Suprapubic skin (tissue), 4 donors: ENCODE measurements at regions not wholly inside any gene's neighbourhood (a gene's known extent, or its start where the extent isn't known, plus 50 kb on each side); places are given as distances from the start of the nearest gene placed in this dataset.
"Not testable (repeated sequence)": the region's sequence is repeated elsewhere in the genome, so short reads cannot be mapped to it uniquely, and the experiment has no call there.

Experiments used
- DNase-seq, 2 donors: peaks; one replicate each; pipeline ENCODE4 v3.0.0-alpha.2; 2019; ENCODE audit warnings: low spot score in 2 of 2
- H3K27ac ChIP-seq: fragments of 200-600 bp; sonication (generic); one replicate; pipeline ENCODE4 v1.5.1; 2019
- H3K27me3 ChIP-seq: fragments of 200-600 bp; sonication (generic); one replicate; pipeline ENCODE4 v1.5.1; 2019
- H3K36me3 ChIP-seq: fragments of 200-600 bp; sonication (generic); one replicate; pipeline ENCODE4 v1.5.1; 2019
- H3K4me1 ChIP-seq: fragments of 200-600 bp; sonication (generic); one replicate; pipeline ENCODE4 v1.5.1; 2019
- H3K4me3 ChIP-seq: fragments of 200-600 bp; sonication (generic); one replicate; pipeline ENCODE4 v1.5.1; 2019; ENCODE audit warnings: mild to moderate bottlenecking
- H3K9me3 ChIP-seq: fragments of 200-600 bp; sonication (generic); one replicate; pipeline ENCODE4 v1.5.1; 2019
- CTCF ChIP-seq, 2 donors: fragments of 200-600 bp in 1 of 2; fragments of 450-650 bp in 1 of 2; sonication (generic) in 1 of 2; IDR thresholded peaks; one replicate each; pipeline ENCODE4 v1.5.1; 2016 to 2019; ENCODE audit warnings: antibody characterized with exemption in 2 of 2, mild to moderate bottlenecking in 1 of 2, moderate library complexity in 1 of 2
- EP300 ChIP-seq: sonication (generic); formaldehyde crosslinking; IDR thresholded peaks from one replicate; pipeline ENCODE4 v1.6.1; 2017; ENCODE audit warnings: antibody characterized with exemption
- POLR2A ChIP-seq, 2 donors: fragments of 450-650 bp; IDR thresholded peaks; one replicate each; pipeline ENCODE4 v1.6.1; 2017; ENCODE audit warnings: antibody characterized with exemption in 2 of 2, mild to moderate bottlenecking in 2 of 2, moderate library complexity in 2 of 2
- POLR2AphosphoS5 ChIP-seq, 3 donors: sonication (generic); formaldehyde crosslinking; IDR thresholded peaks; one replicate each; pipeline ENCODE4 v1.6.1; 2017; ENCODE audit warnings: antibody characterized with exemption in 3 of 3
- WGBS: methylation state at CpG from one replicate; pipeline ENCODE4 v1.1.5; 2018; 5-methylcytosine and 5-hydroxymethylcytosine counted together

- H3K27ac ChIP-seq = no peak overlapping the region
- no peak for TF ChIP-seq EP300
- TF ChIP-seq POLR2AphosphoS5 (IDR thresholded peaks at IDR 0.05) = no peak
- TF ChIP-seq POLR2A (IDR thresholded peaks at IDR 0.05) = no peak
- TF ChIP-seq CTCF (IDR thresholded peaks at IDR 0.05) = no peak
- no peak for DNase-seq
- no peak overlapping the region for H3K4me3 ChIP-seq
- no peaks in the 10 kb centered on the region for H3K9me3 ChIP-seq
- H3K36me3 ChIP-seq = no peaks in the 10 kb centered on the region
- H3K4me1 ChIP-seq = no peaks in the 10 kb centered on the region
- no peaks in the 10 kb centered on the region for H3K27me3 ChIP-seq
Observed at GRCh38 chr1:222384531-222384930, 163.4 kb downstream of the HHIPL2 start.

DNA sequence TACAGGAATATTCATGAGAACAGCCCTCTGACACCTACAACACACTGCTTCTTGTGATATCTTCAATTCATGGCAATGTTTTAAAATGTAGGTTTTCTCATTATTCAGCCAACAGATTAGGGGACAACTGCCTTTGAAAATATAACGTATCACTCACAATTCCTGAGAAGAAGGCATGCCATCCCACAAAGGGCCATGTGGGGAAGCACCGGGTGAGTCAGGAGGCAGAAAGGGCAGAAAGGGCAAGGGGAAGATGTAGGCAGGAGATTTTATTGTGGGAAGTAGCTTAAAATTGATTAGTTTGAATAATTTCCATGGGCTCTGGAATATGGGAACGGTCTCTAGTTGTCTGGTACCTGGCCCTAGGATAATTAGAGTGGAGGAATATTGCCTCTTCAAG lies 165.7 kb downstream of the HHIPL2 start:
- DNase-seq = no peak
- H3K4me3 ChIP-seq = no peak overlapping the region
- TF ChIP-seq EP300 (no peak), POLR2AphosphoS5 (IDR thresholded peaks at IDR 0.05) (no peak), POLR2A (IDR thresholded peaks at IDR 0.05) (no peak), CTCF (IDR thresholded peaks at IDR 0.05) (no peak)
- 69% methylated on average over 3 of the region's 3 CpGs for WGBS
- H3K27ac ChIP-seq = no peak overlapping the region
- H3K36me3 ChIP-seq = no peaks in the 10 kb centered on the region
- H3K27me3 ChIP-seq = no peaks in the 10 kb centered on the region
- H3K4me1 ChIP-seq = no peaks in the 10 kb centered on the region
- H3K9me3 ChIP-seq = no peaks in the 10 kb centered on the region

- no peak overlapping the region for H3K27ac ChIP-seq
- 86% methylated on average over 5 of the region's 6 CpGs for WGBS
- no peaks in the 10 kb centered on the region for H3K36me3 ChIP-seq
- no peak for TF ChIP-seq CTCF (IDR thresholded peaks at IDR 0.05)
- no peak for TF ChIP-seq POLR2AphosphoS5 (IDR thresholded peaks at IDR 0.05)
- TF ChIP-seq POLR2A (IDR thresholded peaks at IDR 0.05) = no peak
- TF ChIP-seq EP300 = no peak
- no peaks in the 10 kb centered on the region for H3K4me1 ChIP-seq
- H3K27me3 ChIP-seq = no peaks in the 10 kb centered on the region
- no peak overlapping the region for H3K4me3 ChIP-seq
- DNase-seq = no peak
- no peaks in the 10 kb centered on the region for H3K9me3 ChIP-seq
Observed at GRCh38 chr1:222377428-222378088, 170.3 kb downstream of the HHIPL2 start.

DNA sequence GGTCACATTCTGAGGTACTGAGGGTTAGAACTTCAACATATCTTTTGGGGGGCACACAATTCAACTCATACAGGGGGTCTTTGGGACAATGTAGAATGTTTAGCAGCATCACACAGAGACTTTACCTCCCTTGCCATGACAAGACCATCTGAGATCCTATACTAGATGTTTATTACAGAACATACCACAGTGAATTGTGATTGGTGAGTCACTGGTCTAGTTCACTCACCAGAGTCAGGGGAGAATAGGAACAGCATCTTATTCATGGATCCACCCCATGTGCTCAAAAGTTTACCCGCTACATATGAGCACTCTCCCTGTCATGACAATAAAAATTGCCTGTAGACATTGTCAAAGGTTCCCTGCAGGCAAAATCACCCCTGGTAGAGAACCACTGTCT lies 171.1 kb downstream of the HHIPL2 start:
- not testable (repeated sequence) for H3K9me3 ChIP-seq, H3K27me3 ChIP-seq, H3K4me1 ChIP-seq, H3K4me3 ChIP-seq, H3K27ac ChIP-seq, H3K36me3 ChIP-seq, DNase-seq
- WGBS = 89% methylated on average over 1 of the region's 1 CpG

DNA sequence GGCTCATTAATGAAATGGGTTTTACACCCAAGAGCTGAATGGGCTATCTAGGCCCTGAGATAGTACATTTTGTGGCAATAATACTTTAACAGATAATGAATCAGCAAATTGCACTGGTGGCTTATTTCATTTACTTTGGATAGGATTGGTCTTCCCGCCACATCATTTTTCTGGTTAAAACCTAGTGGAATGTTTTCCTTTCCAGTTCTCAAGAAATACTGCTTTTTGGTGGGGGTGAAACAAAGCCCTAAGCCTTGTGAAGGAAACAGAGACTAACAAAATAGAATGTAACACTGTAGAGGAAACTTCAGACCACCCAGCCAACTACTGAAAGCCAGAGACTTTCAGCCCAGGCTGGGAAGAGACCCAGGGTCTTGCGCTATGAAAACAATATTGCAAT lies 172.2 kb downstream of the HHIPL2 start:
- no peaks in the 10 kb centered on the region for H3K4me1 ChIP-seq
- H3K27ac ChIP-seq = no peak overlapping the region
- no peak overlapping the region for H3K4me3 ChIP-seq
- H3K36me3 ChIP-seq = no peaks in the 10 kb centered on the region
- DNase-seq = no peak
- H3K27me3 ChIP-seq = no peaks in the 10 kb centered on the region
- no peak for TF ChIP-seq EP300
- TF ChIP-seq POLR2A (IDR thresholded peaks at IDR 0.05) = no peak
- no peak for TF ChIP-seq CTCF (IDR thresholded peaks at IDR 0.05)
- no peak for TF ChIP-seq POLR2AphosphoS5 (IDR thresholded peaks at IDR 0.05)
- H3K9me3 ChIP-seq = no peaks in the 10 kb centered on the region
- 78% methylated on average over 2 of the region's 2 CpGs for WGBS
